Amniotic stem cell (primary cell): ENCODE measurements at regions not wholly inside any gene's neighbourhood (a gene's known extent, or its start where the extent isn't known, plus 50 kb on each side); places are given as distances from the start of the nearest gene placed in this dataset.
"Not testable (repeated sequence)": the region's sequence is repeated elsewhere in the genome, so short reads cannot be mapped to it uniquely, and the experiment has no call there.

Source experiments
- DNase-seq: peaks from one replicate; lab custom pipeline; 2025; lab: John Stamatoyannopoulos, UW

DNA sequence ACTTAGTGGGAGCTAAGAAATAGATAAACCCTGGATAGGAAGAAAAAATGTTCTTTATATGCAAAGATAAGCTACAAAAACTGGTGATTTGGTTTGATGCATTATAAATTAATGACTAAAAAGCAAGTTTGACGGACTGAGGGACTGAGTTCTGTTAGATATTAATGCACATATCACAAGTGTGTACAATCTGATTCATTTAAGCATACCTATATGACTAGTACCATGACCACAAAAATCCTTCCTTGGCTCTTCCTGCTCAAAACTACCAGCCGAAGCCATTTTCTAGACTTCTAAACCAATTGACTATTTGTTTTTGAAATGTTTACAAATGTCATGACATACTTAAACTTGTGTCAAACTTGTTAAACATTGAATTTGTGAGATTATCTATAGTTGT lies 374.5 kb upstream of the MON1B start:
- no peak for DNase-seq

DNA sequence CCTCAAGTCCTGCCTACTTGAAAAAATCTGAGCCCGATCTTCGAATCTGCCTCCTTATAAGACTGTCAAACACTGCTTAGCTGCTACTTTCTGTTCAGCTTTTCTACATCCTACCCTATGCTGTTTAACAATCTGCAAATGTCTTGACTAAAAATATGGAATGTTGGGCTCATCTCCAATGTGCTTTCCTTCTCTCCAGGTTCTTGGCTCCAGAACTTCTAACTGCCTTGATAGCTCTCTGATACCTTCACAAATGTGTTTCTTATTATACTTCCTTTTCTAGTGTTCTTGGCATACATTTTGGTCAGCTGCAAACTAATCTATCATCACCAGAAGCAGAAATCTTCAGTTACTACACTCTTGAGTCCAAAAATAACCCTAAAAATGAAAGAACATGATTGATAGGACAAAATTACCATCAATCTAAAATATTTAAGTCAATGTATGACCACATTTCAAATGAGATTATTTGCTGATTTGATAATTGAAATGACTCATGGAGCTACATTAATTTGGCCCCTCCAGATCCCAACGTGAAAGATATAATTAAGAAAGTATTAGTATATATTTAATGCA lies 372.3 kb upstream of the MON1B start:
- DNase-seq = no peak

DNA sequence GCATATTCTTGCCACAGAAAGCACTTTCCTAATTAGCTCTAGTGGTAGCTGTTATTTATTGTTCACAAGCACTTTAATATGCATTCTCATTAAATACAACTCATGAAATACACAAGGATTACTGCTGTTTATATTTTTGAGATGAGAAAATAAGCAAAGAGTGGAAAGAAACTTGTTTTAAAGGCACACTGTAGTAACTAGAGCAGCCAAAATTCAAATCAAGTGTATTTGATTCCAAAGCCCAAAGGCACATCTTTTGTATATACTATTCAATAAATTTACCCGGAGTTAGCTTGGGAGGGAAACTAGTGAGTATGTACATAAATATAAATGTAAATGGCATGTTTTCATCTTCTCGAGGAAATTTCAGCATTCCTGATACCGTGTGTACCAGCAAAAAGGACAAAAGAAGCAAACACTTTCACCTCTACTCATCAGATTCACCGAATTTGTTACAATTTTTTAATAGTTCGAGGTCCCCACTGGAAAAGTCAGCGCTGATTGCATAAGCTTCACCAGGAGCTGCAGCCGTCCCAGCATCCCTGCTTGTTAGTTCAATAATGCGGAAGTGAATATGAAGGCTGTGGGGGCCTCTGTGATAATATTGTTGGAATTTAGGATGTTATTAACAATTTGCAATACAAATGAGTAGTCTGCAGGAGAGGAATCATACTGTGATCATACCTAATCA lies 371.6 kb upstream of the MON1B start:
- no peak for DNase-seq

DNA sequence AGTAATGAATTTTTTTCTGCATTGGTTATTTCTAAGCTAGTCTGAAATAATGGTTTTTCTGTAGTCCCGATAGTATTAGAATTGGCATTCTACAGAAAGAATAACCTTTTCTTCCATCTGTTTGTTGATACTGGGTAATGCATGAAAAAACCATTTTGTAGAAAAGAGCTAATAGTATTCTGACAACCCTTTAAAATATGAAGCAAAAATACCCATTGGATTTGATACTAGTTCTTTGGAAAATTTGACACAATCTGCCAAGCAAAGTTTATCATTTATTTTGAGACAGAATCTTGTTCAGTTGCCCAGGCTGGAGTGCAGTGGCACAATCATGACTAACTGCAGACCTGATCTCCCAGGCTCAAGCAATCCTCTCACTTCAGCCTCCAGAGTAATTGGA lies 366.8 kb upstream of the MON1B start:
- DNase-seq = no peak

DNA sequence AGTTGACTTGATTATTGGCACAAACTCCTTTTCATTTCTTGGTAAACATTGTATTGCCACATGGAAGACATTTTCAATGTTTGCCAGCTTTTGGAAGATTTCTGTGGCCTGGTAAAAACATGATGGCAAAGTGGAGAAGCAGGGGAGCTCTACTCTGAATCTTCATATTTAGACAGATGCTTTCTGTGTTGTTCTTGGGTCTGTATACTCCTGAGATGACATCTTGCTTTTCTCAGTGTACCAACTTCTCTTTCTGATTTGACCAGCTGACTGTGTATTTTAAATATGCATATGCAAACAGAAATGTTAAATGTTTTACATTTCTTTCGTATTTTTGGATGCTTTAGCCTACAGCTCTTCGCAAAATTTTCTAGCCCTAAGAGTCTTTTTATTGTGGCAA lies 366.2 kb upstream of the MON1B start:
- no peak for DNase-seq

DNA sequence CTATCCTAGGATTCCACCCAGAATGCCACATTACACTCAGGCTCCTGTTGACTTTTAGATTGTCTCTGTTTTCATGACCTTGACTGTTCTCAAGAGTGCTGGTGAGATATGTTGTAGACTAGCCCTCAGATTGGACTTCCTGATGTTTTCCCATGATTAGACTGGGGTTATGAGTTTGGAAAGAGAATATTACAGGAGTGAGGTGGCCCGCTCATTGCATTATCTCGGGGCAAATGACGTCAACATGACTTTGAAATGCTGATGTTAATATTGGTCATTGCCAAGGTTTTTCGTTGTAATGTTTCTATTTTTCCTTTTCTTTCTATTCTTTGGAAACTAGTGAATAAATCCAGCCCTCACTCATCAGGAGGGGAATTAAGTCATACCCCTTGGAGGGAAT lies 355.7 kb upstream of the MON1B start:
- no peak for DNase-seq

DNA sequence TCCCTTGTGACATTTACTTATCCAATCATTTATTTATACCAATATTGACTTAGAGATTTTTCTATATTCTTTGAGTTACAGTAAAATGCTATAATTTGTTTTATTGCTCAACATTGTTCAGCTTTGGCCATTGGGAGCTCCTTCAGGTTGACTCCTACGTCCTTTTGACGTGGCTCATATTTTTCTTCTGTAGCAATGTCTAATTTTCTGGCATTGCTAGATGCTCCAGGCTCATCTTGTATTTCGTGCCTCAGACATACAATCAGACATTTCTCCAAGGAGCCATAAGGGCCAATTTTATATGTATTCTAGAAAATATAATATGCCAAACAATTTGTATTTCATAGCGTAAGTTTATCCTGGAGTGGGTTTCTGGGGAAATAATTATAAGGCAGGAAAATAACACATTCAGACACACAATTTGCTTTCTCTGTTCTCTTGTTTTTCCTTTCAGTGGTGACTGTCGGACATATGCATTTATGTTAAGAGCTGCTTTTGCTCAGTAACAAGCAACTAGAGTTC lies 355.1 kb upstream of the MON1B start:
- DNase-seq = no peak

DNA sequence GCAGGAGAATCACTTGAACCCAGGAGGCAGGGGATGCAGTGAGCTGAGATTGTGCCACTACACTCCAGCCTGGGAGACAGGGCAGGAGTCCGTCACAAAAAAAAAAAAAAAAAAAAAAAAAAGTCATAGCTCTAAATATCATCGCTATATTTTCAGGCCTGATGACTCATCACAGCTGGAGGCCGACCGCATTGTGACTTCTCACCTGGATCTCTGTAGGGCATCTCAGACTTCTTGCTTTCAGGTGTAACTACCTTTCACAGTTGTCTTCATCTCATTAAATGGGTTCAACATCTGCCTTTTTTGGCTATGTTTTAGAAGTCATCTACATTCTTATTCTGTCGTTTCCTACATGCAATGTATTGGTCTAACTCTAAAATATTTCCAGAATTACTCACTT lies 353.1 kb upstream of the MON1B start:
- no peak for DNase-seq

DNA sequence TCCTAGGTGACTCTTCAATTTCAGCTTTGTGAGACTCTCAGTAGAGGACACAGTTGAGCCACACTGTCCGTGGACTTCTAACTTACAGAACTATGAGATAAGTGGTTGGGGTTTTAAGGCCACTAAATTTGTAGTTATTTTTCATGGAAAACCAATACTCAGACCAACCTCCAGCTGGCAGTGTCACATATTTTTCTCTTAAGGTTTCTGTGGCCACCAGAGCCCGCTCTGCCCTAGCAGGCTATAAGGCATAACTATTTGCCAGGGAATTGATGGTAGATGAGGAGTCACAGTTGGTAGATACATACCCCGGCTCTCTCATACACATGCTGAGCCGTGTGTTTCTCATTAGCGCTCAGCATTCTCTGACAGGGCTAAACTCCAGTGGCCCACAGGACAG lies 336.8 kb upstream of the MON1B start:
- no peak for DNase-seq

DNA sequence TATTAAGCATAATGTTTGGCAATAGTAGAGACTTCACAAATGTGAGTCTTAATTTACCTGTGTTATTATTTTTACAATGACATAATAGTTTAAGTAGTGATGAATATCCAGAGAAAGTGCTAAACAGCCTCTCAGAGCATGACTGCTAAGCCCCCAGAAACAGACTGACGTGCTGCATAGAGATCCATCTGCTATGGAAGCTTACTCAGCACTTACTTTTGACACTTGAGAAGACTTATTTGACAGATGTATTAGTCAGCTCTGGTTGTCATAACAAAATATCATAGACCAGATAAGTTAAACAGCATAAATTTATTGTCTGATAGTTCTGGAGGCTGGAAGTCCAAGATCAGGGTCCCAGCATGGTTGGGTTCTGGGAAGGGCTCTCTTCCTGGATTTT lies 334.9 kb upstream of the MON1B start:
- DNase-seq = no peak

DNA sequence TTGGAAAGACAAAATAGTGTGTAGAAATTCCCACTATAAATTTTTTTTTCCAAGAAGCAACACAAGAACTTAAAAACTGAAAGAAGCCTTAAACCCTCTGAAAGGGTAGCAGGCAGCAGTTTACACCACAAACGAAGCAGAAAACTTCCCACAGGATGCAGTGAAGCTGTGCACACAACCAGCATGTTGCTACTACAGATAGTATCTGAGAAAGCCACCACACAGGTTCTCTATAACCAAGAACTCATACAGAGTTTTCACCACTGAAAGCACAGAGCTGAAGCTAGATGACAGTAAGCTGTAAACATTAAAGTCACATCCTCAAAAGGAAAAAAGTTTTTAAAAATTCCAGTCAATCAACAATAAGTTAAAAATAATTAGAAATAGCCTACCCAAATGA lies 333.6 kb upstream of the MON1B start:
- no peak for DNase-seq

DNA sequence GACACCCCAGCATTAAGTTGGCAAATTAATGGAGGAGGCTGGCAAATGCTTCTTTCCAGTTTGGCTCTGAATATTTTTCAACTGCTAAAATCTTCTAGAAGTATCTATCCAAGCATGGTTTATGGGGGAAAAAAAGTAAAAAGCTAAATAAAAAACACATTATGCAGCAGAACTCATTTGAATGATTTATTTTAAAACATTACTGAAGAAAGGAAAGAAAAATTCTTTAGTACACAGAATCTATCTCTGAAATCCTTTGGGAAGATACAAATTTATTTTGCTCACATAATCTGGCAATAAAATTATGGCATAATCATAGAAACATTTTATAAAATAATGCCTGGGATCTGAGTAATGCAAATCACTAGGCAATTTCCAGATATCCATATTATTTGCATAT lies 328.1 kb upstream of the MON1B start:
- DNase-seq = no peak

DNA sequence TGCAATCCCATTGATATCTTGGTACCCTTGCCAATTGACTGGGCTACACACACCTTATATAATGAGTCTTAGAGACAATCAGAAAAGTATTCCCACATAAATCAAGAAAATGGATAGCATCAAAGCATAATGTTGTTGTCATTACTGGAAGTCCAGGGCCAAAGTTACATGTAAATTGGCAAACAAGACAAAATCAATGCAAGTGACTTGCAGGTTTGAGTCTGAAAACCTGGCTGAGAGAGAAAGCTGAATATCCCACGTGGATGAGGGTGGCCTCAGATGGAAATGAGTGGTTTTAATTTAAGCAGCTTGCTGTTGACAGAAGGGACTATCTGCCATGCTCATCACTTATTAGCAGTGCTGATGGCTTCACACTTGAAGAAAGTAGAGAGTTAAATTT lies 324.0 kb upstream of the MON1B start:
- DNase-seq = no peak

DNA sequence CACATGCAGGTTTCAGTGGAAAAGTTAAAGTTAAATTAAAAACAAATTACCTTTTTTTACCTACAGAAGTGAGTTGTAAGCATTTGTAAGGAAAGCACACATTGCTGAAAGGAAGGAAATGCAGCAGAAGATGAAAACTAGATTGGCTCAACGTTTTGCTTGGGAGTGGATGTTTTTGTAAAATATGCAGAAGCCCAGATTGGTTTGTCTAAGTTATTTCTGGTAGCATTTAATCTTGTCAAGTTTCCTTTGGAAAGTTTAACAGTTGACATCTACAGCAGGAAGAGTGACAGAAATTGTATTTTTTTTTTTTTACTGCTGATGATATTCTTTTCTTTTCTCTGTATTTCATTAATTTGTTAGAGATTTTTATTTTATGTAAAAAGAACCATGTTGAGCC lies 315.1 kb upstream of the MON1B start:
- no peak for DNase-seq

DNA sequence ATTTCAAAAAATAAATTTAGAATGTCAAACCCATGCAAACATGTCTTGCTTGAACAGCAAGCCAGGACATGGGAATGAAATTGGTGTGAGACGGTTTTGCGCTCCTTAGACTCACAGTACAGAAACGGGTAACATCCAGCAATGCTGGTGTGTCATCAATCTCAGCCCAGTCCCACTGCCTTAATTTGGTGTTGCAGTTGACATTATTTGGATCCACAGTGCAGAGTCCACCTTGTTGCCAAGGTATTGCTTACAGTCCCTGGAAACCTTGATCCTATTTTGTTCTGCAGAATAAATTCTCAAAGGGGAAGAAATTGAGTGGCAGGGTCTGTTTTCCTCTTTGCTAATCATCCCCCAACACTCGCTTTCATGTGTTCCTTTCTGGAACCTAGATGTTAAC lies 311.6 kb upstream of the MON1B start:
- no peak for DNase-seq

DNA sequence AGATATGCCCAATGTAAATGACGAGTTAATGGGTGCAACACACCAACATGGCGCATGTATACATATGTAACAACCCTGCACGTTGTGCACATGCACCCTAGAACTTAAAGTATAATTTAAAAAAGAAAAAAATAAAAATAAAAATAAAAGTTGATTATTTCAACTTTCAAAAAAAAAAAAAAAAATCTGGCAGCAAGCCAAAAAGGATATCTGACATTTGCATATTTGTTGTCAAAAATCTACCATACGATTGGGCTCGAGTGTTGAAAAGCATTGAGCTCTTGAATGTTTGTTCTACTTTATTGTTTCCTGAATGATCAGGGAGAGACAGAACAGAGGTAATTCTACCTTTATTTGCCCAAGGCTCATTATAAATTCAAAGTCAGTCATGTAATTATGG lies 310.5 kb upstream of the MON1B start:
- not testable (repeated sequence) for DNase-seq

DNA sequence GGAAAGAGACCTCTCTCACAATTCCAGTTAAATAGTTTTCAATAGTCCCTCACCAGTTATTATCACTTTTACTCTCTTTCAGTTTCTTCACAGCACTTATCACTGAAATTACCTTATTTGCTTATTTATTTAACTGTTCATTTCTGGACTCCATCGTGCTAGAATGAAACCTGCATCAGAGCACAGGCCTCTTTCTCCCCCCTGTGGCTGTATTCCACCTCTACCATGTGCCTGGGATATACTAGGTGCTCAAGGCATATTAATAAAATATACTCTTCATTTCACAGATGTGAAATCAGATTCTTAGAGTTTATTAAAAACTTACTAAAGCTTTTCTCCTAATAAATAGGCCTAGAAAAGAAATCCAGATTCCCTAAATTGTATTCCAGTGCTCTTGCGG lies 308.9 kb upstream of the MON1B start:
- no peak for DNase-seq

DNA sequence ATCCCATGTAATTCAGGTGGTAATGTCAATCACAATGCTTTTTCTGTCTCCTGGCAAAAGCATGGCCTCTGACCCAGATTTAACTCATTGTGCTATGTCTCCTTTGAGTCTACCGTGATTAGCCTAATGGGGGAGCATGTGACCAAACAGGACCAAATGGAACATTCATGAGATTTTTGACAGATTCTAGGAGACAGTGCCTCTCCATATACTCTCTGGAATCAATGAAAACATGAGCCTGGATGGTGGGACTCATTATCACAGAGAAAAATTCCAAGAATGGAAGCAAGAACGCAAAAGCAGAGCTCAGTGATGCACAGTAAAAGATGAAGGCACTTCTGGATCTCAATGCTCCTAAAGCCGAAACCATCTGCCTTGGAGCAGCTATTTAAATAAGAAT lies 307.9 kb upstream of the MON1B start:
- no peak for DNase-seq

DNA sequence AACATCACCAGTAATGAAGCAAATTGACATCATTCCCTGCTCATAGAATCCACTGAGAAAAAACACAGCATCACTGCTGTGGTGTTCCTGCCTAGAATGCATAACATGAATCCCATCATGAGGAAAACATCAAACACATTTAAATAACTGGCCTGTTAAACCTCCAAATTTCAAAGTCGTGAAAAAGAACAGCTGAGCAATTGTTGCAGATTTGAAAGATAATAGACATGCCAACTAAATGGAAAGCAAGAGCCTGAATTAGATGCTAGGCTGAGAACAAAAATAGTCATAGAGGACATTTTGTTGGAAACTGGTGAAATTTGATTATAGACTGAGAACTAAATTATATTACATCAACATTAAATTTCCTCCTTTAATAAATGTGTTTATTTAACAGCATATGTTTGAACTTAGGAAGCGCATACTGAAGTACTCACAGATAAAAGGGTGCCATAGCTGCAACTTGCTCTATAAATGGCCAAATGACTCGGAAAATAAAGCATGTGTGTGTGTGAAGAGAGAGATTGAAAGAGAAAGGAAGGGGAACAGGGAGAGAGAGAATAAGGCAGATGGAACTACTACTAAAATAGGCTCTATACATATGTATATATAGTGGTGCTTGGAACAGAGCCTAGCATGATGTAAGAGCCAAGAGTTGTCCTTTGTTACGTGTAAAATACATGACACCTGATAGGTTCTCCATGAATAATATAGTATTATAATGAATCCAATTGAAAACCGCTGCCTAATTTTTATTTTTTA lies 305.0 kb upstream of the MON1B start:
- DNase-seq = no peak

DNA sequence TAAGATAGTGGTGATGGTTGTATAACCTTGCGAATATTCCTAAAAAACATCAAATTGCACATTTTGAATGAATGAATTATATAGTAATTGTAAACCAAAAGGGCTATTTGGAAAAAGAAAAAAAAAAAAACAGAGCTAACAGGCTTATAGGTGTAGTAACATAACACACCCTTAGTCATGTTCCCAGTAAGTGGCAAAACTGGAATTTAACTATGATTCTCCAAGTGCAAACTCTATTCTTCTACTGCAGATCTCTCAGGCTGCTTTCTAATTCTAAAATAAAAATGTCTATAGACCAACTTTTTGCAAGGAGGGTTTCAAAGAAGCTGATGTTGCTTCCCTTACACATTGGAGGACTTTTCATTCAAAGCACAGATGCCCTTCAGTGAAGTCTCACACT lies 293.2 kb upstream of the MON1B start:
- DNase-seq = no peak

DNA sequence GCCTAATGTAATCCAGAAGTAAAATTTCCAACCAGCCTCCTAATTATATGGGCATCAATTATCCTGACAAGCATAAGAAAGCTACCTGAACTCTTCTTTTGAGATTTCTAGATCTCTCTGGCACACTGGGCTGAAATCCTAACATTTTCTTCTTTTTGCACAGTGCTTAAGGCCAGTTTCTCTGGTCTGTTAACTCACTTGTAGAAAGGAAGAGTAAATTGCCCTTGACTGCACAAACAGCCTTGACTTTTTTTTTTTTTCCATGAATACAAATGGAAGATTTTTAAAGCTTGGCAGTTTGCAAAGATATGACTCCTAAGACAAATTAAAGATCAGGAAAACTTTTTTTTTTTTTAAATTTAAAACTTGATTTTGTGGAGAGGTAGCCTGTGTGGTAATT lies 291.2 kb upstream of the MON1B start:
- no peak for DNase-seq

DNA sequence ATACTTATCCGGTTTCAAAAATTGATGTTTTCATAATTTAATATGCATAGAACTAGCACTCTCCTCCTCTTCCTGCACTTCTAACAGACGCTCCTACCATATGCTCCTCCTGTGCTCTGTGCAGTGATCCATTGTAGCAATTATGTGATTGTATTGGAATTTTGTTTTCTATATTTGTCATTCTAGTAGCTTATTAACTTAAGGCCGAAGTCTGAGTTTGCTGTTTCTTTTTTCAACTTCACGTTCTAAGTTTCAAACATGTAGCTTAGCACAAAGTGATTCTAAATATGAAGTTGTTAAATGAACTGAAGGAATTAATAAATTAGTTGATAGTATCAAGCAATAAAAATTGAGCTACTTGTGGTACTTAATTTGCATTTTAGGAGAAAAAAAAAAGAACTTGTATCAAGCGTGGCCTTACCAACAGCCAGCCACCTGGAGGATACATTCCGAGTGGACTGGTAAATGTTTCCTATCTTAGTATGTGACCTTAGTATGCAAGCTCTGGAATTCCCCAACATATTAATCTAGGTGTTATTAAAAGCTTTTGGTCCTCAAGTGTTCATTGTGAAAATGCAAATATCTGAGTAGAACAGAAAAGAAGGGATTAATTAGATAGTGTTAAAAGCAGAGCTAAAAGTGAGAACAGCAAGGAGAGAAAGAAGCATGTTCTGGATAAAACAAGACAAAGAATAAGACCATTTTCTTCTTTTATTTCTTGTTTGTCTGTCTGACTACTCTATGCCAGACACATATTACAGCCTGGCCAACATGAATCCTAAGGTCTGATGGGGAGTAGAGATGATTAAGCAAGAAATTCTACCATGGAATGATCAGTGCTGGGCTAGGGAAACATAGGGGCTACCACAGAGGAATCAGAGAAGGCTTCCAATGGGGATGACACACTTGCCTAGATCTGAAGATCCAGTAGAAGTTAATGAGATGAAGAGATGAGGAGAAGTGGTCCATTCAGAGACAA lies 290.4 kb upstream of the MON1B start:
- no peak for DNase-seq
